H1 (cell line): ENCODE measurements at regions not wholly inside any gene's neighbourhood (a gene's known extent, or its start where the extent isn't known, plus 50 kb on each side); places are given as distances from the start of the nearest gene placed in this dataset.

Source experiments
- CHD7 ChIP-seq: fragments of 300-600 bp; sonication (generic); IDR thresholded peaks from 2 replicates; pipeline ENCODE4 v1.7.1; 2012; ENCODE audit warnings: low read length, moderate library complexity, mild to moderate bottlenecking, inconsistent platforms; ENCODE audit not compliant: insufficient replicate concordance
- CTBP2 ChIP-seq: IDR thresholded peaks from 2 replicates; pipeline ENCODE4 v1.7.0; 2011; ENCODE audit warnings: borderline replicate concordance, mild to moderate bottlenecking, moderate library complexity, mixed read lengths, low read length; ENCODE audit not compliant: insufficient read depth, insufficient read length
- EP300 ChIP-seq, 2 experiments: IDR thresholded peaks; 1 replicate in 1 of 2; 2 replicates in 1 of 2; pipeline ENCODE4 v1.6.1; 2011 to 2012; ENCODE audit warnings: low read depth in 2 of 2, low read length in 2 of 2, mild to moderate bottlenecking in 2 of 2, borderline replicate concordance in 1 of 2, inconsistent platforms in 1 of 2, moderate library complexity in 1 of 2
- TAF7 ChIP-seq: optimal IDR thresholded peaks from 2 replicates; pipeline ENCODE3; 2011; ENCODE audit warnings: low read depth, mild to moderate bottlenecking, inconsistent platforms, low read length, moderate library complexity, borderline replicate concordance

GRCh38 chr14:87799400-87799799 lies 193.6 kb downstream of the GALC start (continued):
- TF ChIP-seq TAF7 = no peak
- no peak for TF ChIP-seq EP300 (IDR thresholded peaks at IDR 0.05; ENCODE audit: borderline replicate concordance in 1 of 2, low read depth in 2 of 2, low read length in 2 of 2)
- no peak for TF ChIP-seq CHD7
- TF ChIP-seq CTBP2 = no peak
